ENCODE measurements at regions not wholly inside any gene's neighbourhood (a gene's known extent, or its start where the extent isn't known, plus 50 kb on each side); places are given as distances from the start of the nearest gene placed in this dataset.

GRCh38 chr10:3475367-3475766 is 302.8 kb upstream of the PITRM1 start:
- Histone ChIP-seq H3K4me3 (ENCODE audit: low read length in 2 of 2) (no peak overlapping the region), H3K9ac (ENCODE audit: low read length in 2 of 2) (no peak overlapping the region), H3K27me3 (ENCODE audit: control insufficient read depth in 1 of 2, insufficient read depth in 2 of 2, low read length in 2 of 2) (no peaks in the 10 kb centered on the region), H3K27ac (ENCODE audit: low read length) (no peak overlapping the region), H3K9me3 (ENCODE audit: control insufficient read depth in 2 of 2, low read length in 2 of 2) (no peaks in the 10 kb centered on the region), H3K4me1 (ENCODE audit: control insufficient read depth, insufficient read depth, low read length) (peaks cover 6% of the 10 kb centered on the region), H3K36me3 (ENCODE audit: control insufficient read depth in 2 of 2, insufficient read depth in 2 of 2, low read length in 2 of 2) (no peaks in the 10 kb centered on the region)

GRCh38 chr10:3474266-3474665 is 301.7 kb upstream of the PITRM1 start:
- H3K27me3 ChIP-seq (ENCODE audit: control insufficient read depth in 1 of 2, insufficient read depth in 2 of 2, low read length in 2 of 2), result no peaks in the 10 kb centered on the region
- H3K36me3 ChIP-seq (ENCODE audit: control insufficient read depth in 2 of 2, insufficient read depth in 2 of 2, low read length in 2 of 2), result no peaks in the 10 kb centered on the region
- no peaks in the 10 kb centered on the region for H3K9me3 ChIP-seq (ENCODE audit: control insufficient read depth in 2 of 2, low read length in 2 of 2)
- peaks cover 12% of the 10 kb centered on the region for H3K4me1 ChIP-seq (ENCODE audit: control insufficient read depth, insufficient read depth, low read length)
- H3K4me3 ChIP-seq (ENCODE audit: low read length in 2 of 2), result no peak overlapping the region
- no peak overlapping the region for H3K9ac ChIP-seq (ENCODE audit: low read length in 2 of 2)
- no peak overlapping the region for H3K27ac ChIP-seq (ENCODE audit: low read length)

GRCh38 chr10:3473271-3473670 is 300.7 kb upstream of the PITRM1 start:
- Histone ChIP-seq H3K36me3 (ENCODE audit: control insufficient read depth in 2 of 2, insufficient read depth in 2 of 2, low read length in 2 of 2) (no peaks in the 10 kb centered on the region), H3K4me1 (ENCODE audit: control insufficient read depth, insufficient read depth, low read length) (peaks cover 19% of the 10 kb centered on the region), H3K9ac (ENCODE audit: low read length in 2 of 2) (no peak overlapping the region), H3K27ac (ENCODE audit: low read length) (no peak overlapping the region), H3K9me3 (ENCODE audit: control insufficient read depth in 2 of 2, low read length in 2 of 2) (no peaks in the 10 kb centered on the region), H3K4me3 (ENCODE audit: low read length in 2 of 2) (no peak overlapping the region), H3K27me3 (ENCODE audit: control insufficient read depth in 1 of 2, insufficient read depth in 2 of 2, low read length in 2 of 2) (no peaks in the 10 kb centered on the region)

DNA sequence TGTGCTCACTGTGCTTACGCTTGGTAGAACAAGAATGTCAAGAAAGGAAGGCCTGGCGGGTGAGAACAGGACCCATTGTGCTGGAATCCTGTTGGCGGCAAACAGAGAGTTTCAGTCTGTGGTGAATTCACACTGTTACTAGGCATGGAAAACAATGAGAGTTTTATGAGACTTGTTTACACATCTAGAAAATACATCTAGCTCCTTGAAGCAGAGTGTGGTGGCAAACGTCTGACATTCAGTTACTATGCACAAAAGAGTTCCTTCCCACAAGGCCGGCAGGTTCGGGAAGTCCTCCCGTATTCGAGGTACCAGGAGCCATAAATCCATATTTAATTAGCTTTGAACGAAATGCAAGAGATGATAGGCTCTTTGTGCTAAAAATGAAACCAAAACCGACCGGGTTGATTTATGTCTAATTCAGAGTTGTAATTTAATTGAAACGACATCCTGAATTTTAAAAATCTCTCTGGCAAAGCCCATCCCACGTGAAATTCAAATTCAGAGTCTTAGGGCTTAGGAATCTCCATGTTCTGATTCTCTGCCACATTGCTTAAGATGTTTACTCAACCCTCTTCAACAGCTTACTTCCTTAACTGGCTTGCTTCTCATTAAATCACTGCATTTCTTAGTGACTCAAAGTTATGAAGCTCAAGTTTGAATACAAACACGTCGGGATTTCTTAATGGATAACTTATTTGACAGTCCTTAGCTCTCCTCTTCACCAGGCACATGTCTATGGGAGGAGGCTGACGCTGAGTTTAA is 299.9 kb upstream of the PITRM1 start:
- no peaks in the 10 kb centered on the region for H3K27me3 ChIP-seq (ENCODE audit: control insufficient read depth in 1 of 2, insufficient read depth in 2 of 2, low read length in 2 of 2)
- H3K36me3 ChIP-seq (ENCODE audit: control insufficient read depth in 2 of 2, insufficient read depth in 2 of 2, low read length in 2 of 2), result no peaks in the 10 kb centered on the region
- H3K4me3 ChIP-seq (ENCODE audit: low read length in 2 of 2), result peak overlapping the region; percentile 3 to 54
- H3K9ac ChIP-seq (ENCODE audit: low read length in 2 of 2), result peak overlapping the region in 1 of 2 donors; percentile 38
- peak overlapping the region; percentile 61 for H3K27ac ChIP-seq (ENCODE audit: low read length)
- peaks cover 24% of the 10 kb centered on the region for H3K4me1 ChIP-seq (ENCODE audit: control insufficient read depth, insufficient read depth, low read length)
- no peaks in the 10 kb centered on the region for H3K9me3 ChIP-seq (ENCODE audit: control insufficient read depth in 2 of 2, low read length in 2 of 2)

DNA sequence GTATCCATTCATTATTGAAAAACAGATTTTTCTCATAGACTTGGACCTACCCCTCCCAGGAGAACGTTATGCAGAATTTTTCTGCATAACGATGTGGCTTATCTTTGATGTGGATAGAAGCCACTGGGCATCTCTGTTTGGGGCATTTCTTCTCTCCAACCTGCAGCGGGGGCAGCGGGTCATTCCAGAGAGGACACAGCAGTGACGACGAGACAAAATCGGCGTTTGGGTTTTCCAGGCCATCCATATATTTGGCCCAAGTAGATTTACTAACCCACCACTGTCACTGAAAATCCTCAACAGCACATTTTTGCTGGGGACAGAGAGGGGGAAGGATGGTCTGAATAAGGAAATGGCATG is 299.3 kb upstream of the PITRM1 start:
- no peaks in the 10 kb centered on the region for H3K27me3 ChIP-seq (ENCODE audit: control insufficient read depth in 1 of 2, insufficient read depth in 2 of 2, low read length in 2 of 2)
- H3K4me1 ChIP-seq (ENCODE audit: control insufficient read depth, insufficient read depth, low read length), result peaks cover 29% of the 10 kb centered on the region
- H3K9me3 ChIP-seq (ENCODE audit: control insufficient read depth in 2 of 2, low read length in 2 of 2), result no peaks in the 10 kb centered on the region
- peak overlapping the region; percentile 61 for H3K27ac ChIP-seq (ENCODE audit: low read length)
- no peak overlapping the region for H3K9ac ChIP-seq (ENCODE audit: low read length in 2 of 2)
- no peaks in the 10 kb centered on the region for H3K36me3 ChIP-seq (ENCODE audit: control insufficient read depth in 2 of 2, insufficient read depth in 2 of 2, low read length in 2 of 2)
- H3K4me3 ChIP-seq (ENCODE audit: low read length in 2 of 2), result peak overlapping the region in 1 of 2 donors; percentile 54

- Histone ChIP-seq H3K27ac (ENCODE audit: low read length) (peak overlapping the region; percentile 61), H3K9ac (ENCODE audit: low read length in 2 of 2) (no peak overlapping the region), H3K4me3 (ENCODE audit: low read length in 2 of 2) (no peak overlapping the region), H3K9me3 (ENCODE audit: control insufficient read depth in 2 of 2, low read length in 2 of 2) (no peaks in the 10 kb centered on the region), H3K36me3 (ENCODE audit: control insufficient read depth in 2 of 2, insufficient read depth in 2 of 2, low read length in 2 of 2) (no peaks in the 10 kb centered on the region), H3K4me1 (ENCODE audit: control insufficient read depth, insufficient read depth, low read length) (peaks cover 29% of the 10 kb centered on the region), H3K27me3 (ENCODE audit: control insufficient read depth in 1 of 2, insufficient read depth in 2 of 2, low read length in 2 of 2) (no peaks in the 10 kb centered on the region)
Observed at GRCh38 chr10:3471472-3471871, 298.9 kb upstream of the PITRM1 start.

- Histone ChIP-seq H3K27ac (ENCODE audit: low read length) (no peak overlapping the region), H3K4me1 (ENCODE audit: control insufficient read depth, insufficient read depth, low read length) (peaks cover 29% of the 10 kb centered on the region), H3K9ac (ENCODE audit: low read length in 2 of 2) (no peak overlapping the region), H3K9me3 (ENCODE audit: control insufficient read depth in 2 of 2, low read length in 2 of 2) (no peaks in the 10 kb centered on the region), H3K36me3 (ENCODE audit: control insufficient read depth in 2 of 2, insufficient read depth in 2 of 2, low read length in 2 of 2) (no peaks in the 10 kb centered on the region), H3K4me3 (ENCODE audit: low read length in 2 of 2) (no peak overlapping the region), H3K27me3 (ENCODE audit: control insufficient read depth in 1 of 2, insufficient read depth in 2 of 2, low read length in 2 of 2) (no peaks in the 10 kb centered on the region)
Observed at GRCh38 chr10:3470191-3470590, 297.6 kb upstream of the PITRM1 start.

DNA sequence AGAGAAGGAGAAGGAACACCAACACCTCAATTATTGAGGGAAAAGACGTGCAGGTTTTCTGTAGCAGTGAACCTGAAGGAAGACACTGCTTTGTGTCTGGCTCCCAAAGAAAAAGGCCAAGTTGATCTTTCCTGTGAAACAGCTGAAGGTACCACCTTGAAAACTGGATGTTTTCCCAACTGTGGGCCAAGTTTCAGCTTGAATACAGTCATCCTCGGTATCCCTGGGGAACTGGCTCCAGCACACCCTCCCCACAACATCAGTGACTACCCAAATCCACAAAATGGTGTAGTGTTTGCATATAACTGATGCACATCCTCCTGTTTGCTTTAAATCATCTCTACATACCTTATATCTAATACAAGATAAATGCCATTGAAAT is 297.0 kb upstream of the PITRM1 start:
- Histone ChIP-seq H3K9me3 (ENCODE audit: control insufficient read depth in 2 of 2, low read length in 2 of 2) (no peaks in the 10 kb centered on the region), H3K9ac (ENCODE audit: low read length in 2 of 2) (no peak overlapping the region), H3K36me3 (ENCODE audit: control insufficient read depth in 2 of 2, insufficient read depth in 2 of 2, low read length in 2 of 2) (no peaks in the 10 kb centered on the region), H3K27me3 (ENCODE audit: control insufficient read depth in 1 of 2, insufficient read depth in 2 of 2, low read length in 2 of 2) (no peaks in the 10 kb centered on the region), H3K4me1 (ENCODE audit: control insufficient read depth, insufficient read depth, low read length) (peaks cover 29% of the 10 kb centered on the region), H3K4me3 (ENCODE audit: low read length in 2 of 2) (no peak overlapping the region), H3K27ac (ENCODE audit: low read length) (peak overlapping the region; percentile 62)

DNA sequence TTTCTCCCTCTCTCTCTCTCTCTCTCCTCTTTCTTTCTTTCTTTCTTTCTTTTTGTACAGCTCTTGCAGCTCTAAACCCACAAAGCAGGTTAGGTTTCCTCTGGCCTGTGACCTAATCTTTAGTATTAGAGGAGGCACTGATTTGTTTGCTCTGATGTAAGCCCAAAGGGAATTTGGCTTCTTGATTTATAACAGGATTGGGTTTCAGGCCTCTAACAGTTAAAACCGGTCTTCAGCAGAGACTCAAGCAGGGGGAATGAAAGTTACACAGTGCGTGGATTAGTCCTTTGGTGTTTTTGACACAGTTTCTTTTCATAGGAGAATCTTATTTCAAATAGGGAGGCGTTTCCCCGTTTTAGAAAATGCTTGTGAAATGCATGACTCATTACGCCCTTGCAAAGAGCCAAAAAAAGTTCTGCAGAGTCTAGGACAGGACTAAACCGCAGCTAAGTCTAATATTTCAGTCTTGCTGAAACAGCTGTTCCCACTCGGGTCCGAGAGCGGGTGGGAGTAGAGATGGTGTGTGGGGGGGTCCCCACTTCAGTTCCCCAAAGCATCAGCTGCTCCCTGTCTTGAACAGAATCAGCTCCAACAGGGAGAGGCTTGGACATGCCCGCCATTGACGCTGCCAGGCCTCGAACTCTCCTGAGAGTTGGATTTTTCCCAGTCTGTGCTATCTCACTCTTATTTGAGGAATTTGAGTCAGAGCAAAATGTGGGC is 296.5 kb upstream of the PITRM1 start:
- Histone ChIP-seq H3K9me3 (ENCODE audit: control insufficient read depth in 2 of 2, low read length in 2 of 2) (no peaks in the 10 kb centered on the region), H3K4me3 (ENCODE audit: low read length in 2 of 2) (peak overlapping the region in 1 of 2 donors; percentile 59), H3K27ac (ENCODE audit: low read length) (peak overlapping the region; percentile 62), H3K9ac (ENCODE audit: low read length in 2 of 2) (peak overlapping the region; percentile 40 to 47), H3K27me3 (ENCODE audit: control insufficient read depth in 1 of 2, insufficient read depth in 2 of 2, low read length in 2 of 2) (no peaks in the 10 kb centered on the region), H3K4me1 (ENCODE audit: control insufficient read depth, insufficient read depth, low read length) (peaks cover 29% of the 10 kb centered on the region), H3K36me3 (ENCODE audit: control insufficient read depth in 2 of 2, insufficient read depth in 2 of 2, low read length in 2 of 2) (no peaks in the 10 kb centered on the region)

DNA sequence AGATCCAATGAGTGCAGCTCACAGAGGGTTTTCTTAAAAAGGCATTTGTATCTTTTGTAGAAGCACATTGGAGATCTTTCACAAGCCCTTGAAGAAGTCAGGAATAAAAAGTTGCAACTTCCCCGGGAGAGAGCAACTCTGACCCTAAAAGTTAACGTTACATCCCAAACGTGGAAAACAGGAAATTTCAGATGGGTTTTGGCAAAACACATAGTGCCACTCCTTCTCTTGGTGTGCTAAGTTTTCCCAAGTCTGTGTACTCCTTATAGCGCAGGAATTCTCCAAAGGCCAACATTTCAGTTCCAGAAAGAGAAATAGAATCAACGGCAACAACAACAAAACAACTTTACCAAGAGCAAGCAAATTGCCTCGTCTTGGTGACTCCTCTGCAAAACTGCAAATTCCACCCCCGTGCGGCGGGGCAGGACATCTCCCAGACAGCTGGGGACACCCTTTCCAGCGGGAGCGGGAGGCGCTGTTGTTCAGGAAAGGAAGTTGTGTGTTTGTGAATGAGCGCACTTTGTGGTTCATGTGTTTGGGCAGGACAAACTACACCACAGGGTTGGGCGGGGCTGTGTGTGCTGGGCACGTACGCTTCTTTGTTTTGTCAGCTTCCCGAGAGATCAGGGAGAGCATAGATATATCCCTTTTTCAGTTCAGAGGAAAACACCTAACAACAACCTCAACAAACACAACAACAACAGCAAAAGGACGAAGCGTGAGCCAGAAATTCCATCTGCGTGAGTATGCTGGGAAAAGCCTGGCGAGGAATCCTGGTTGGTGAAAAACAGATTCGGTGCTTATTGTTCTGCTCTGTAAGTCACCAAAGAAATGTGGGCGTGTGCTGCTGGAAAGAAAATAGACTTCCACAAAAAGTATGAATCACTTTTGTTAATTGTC is 294.7 kb upstream of the PITRM1 start:
- H3K4me1 ChIP-seq (ENCODE audit: control insufficient read depth, insufficient read depth, low read length), result peaks cover 29% of the 10 kb centered on the region

More for the DNA sequence above, 294.7 kb upstream of the PITRM1 start:
- H3K36me3 ChIP-seq (ENCODE audit: control insufficient read depth in 2 of 2, insufficient read depth in 2 of 2, low read length in 2 of 2), result no peaks in the 10 kb centered on the region
- no peaks in the 10 kb centered on the region for H3K9me3 ChIP-seq (ENCODE audit: control insufficient read depth in 2 of 2, low read length in 2 of 2)
- H3K9ac ChIP-seq (ENCODE audit: low read length in 2 of 2), result no peak overlapping the region
- H3K4me3 ChIP-seq (ENCODE audit: low read length in 2 of 2), result peak overlapping the region in 1 of 2 donors; percentile 29
- peak overlapping the region; percentile 60 for H3K27ac ChIP-seq (ENCODE audit: low read length)
- no peaks in the 10 kb centered on the region for H3K27me3 ChIP-seq (ENCODE audit: control insufficient read depth in 1 of 2, insufficient read depth in 2 of 2, low read length in 2 of 2)
